HG03460 (cell line): ENCODE measurements at regions not wholly inside any gene's neighbourhood (a gene's known extent, or its start where the extent isn't known, plus 50 kb on each side); places are given as distances from the start of the nearest gene placed in this dataset.
A peak's percentile ranks its signal among the peaks of the same experiment; 100 is the strongest.

Experiments
- ATAC-seq: cut with Tn5 transposase; IDR thresholded peaks from one replicate; pipeline ENCODE4 v1.9.1; 2021; ENCODE audit not compliant: unreplicated experiment

DNA sequence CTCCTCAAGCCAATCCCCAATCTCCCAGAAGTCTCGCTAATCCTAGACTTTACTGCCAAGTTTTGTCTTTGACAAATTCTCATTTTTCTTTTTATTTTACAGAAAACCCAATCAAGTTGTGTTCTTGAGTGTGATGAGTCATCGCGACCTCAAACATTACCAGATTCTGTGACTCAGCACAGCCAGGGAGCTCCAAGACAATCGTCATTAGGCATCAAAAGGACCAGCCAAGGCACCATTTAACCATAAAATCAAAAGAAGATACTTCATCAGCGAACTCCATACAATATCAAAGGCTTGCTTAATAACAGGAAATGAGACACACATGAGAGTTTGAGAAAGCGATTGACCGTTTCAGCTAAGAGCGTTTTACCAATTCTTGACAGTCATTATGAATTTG is 146.2 kb upstream of the AGAP1 start:
- ATAC-seq, result no peak

DNA sequence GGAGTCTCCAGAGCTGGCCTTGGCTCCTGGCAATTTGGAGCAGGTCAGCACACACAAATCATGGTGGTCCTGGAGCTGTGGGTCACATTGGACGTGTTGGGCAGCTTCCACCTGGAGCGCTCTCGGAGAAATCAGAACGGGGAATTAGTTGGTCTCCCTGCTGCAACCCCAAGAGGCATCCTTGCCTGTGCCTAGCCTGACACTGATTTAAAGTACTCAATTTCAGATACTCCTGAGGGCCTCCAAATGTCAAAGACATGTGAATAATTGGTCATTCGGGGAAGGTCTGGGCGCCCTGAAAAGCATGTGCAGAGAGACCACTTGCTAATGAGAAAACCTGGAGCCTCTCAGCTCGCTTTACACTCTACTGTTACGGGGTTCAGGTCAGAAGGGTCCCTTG is 145.5 kb upstream of the AGAP1 start:
- ATAC-seq, result no peak

DNA sequence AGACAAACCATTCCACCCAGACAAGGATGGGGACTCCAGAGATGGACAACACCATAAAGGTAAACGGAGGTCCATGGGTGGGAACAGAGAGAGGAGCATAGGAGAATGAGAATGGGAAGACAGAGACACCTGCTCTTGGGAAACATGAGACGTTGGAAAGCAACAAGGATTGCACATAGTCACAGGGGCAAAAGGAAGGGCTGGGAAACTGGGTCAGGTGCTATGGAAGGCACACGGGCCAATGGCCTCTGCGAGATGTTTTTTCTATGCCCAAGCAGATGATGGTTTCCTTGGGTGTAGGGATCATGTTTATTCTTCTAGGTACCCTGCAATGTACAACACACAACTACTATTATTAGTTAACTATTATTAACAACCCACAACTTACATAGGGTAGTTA is 143.6 kb upstream of the AGAP1 start:
- no peak for ATAC-seq

DNA sequence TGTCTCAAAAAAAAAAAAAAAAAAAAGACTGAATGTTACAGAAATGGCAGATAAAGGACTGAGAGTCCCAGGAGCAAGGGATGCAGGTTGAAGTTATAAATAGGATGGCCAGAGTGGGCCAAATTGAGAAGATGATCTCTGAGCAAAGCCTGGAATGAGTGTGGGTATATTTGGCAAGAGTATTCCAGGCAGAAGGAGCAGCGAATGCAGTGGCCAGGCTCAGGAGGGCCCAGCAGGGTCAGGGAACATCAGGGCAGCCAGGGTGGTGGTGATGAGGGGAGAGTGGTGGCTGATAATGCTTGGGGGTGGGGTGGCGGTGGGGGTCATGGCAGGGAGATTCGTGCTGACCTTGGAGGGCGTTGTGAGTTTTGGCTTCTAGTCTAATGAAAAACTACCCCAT is 141.3 kb upstream of the AGAP1 start:
- no peak for ATAC-seq

DNA sequence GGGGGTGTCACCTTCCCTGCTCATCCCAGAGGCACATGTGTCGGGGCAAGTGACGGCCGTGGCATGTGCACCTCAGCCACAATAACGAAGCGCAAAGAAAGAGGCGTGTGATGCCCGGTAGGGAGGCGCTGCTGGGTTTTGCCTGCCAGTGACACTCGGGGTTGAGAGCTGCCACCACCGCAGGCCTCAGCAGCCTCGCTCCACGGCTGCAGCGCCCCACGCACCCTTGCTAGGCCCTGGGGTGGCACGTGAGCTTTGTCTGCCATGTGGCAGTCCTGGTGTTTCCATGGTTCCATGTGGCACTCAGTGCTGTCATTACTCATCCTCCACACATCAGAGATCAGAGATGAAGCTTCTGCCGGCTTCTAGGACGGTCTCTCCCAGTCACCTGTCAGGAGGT is 136.0 kb upstream of the AGAP1 start:
- no peak for ATAC-seq

DNA sequence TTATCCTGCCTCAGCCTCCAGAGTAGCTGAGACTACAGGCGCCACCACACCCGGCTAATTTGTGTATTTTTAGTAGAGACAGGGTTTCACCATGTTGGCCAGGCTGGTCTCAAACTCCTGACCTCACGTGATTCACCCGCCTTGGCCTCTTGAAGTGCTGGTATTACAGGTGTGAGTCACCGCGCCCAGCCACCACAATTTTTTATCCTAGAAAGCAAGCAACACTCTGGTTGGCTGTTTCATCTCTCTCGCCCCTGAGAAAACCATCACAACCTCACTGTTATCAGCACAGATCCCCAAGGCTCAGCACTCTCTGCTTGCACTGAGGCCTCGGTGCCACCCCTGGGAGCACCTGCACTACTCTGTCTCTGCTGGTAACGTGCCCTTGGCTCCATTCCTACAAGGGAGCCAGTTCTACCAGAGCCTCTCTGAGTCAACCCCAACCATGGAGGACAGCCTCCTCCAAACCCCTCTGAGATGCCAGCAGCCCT is 134.8 kb upstream of the AGAP1 start:
- no peak for ATAC-seq

DNA sequence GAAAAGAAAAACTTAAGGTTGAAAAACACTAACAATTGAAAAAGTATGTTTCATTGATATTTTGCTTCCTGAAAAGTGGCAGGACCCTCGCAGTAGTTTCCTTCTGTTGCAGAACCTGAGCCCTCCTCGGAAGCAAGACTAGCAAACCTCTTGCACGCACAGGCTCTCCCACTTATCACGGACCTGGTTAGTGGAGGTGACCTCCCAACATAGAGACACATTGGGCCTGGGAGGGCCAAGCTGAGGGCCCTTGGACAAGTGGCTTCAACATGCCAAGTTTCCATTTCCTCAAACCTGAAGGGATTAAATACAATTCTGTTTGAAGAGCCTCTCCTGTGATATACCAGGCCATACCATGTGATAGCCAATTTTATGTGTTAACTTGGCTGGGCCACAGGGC is 133.4 kb upstream of the AGAP1 start:
- no peak for ATAC-seq

DNA sequence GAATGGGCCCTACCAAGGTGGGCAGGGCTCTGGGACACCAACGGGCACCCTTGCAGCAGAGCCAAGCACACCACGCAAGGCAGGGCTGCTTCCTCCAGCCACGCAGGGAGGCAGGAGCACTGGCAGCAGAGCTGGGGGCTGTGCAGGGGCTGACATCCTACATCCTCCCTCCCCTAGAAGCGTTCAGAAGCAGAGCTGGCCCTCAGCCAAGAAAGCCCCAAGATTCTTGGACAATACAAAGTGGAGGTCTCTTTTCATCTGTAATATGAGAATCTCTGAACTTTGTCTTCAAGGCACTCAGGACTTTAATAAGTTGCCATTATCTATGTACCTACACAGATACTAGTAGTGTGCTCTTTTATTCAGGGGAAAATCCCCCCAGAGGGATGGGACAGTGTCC is 128.1 kb upstream of the AGAP1 start:
- no peak for ATAC-seq

DNA sequence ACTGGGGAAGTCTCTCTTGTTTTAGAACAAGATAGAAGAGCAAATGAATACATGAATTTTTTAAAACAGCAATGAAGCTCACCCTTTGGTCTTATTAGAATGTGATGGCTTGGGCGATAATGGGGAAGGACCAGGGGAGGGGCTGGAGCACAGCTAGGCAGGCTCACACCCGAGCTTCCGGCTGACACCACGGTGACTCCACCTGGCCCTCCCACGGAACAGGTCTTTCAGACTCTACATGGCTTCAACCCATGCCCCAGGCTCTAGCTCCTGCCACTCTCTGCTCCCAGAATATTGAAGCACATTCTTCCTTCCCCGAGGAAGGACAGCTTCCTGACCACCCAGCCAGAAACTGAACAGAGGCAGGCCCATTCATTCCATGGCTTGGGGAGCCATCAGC is 127.5 kb upstream of the AGAP1 start:
- no peak for ATAC-seq

DNA sequence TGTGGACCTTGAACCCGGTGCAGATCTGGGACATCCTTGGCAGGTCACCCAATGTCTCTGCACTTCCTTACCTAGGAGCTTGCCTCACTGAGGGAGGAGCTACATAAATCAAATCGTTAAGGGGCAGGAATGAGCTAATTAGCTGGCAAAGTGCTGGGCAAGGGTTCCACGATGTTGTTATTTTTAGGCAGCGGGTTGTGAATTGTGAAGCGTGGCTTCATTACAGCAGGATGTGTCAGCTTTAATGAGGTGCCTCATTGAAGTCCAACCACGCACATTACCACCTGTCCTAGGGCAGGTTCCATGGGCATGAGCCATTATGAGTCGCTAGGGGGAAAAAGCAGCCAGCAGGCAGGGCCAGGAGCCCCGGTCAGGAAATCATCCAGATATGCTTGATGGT is 127.0 kb upstream of the AGAP1 start:
- no peak for ATAC-seq

DNA sequence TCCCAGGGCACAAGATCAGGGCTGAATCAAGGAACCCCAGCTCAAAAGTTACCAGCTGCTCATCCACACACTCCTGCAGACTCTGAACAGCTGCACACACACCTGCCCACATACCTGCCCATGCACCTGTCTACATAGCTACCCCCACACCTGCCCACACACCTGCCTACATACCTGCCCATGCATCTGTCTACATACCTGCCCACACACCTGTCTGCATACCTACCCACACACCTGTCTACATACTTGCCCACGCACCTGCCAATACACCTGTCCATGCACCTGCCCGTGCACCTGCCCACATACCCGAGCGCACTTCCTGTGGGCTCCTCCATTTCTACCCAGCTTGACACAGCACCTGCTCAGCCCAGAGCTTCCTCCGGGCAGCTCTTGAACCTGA is 122.8 kb upstream of the AGAP1 start:
- ATAC-seq, result no peak

DNA sequence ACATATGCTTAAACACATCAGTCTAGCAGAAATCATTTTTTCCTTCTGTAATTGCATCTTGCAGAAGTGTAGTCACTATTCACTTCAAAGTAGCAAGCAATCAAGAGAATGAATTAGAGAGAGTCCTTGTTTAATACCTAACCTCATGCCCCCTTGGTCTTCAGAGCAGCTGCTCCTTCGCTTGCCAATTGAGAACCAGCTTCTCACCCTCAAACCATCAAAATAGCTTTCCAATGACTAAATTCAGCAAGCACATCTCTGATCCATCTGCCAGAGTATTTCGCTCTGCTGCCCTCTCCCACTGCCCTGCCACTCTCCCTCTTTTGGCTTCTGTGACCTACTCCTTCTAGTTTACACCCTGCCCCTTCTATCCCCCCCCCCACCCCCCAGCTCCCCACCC is 120.7 kb upstream of the AGAP1 start:
- ATAC-seq, result no peak

DNA sequence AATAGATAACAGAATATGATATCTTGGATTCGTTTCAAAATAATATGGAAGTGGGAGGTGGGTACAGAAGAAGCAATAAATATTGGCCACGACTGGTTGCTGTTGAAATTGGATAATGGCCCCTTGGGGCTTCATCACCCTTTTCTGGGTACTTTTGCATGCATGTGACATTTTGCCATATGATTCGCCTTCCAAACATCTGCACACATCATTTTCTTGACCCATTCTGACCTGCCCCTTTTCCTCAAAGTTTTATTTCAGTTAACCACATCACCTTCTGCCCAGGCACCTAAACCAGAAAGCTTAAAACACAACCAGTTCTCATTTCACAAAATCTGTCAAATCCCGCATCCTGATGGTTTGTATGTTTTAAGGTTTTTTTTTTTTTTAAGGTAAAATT is 116.7 kb upstream of the AGAP1 start:
- no peak for ATAC-seq

DNA sequence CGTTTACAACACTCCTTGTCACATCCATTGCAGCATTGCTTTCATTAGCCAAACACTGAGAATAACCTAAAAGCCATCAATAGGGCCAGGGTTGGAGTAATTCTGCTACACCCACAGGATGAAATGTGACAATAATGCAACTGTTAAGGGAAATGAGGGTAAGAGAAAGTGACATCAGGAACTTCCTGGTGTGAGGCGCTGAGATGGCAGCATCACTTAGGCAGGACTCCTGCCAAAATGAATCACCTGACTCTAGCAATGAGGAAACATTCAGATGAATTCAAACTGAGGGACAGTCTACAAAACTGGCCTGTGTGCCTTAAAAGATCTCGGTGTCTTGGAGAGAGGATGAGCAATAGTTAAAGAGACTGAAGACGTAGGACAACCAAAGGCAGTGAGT is 115.6 kb upstream of the AGAP1 start:
- no peak for ATAC-seq

DNA sequence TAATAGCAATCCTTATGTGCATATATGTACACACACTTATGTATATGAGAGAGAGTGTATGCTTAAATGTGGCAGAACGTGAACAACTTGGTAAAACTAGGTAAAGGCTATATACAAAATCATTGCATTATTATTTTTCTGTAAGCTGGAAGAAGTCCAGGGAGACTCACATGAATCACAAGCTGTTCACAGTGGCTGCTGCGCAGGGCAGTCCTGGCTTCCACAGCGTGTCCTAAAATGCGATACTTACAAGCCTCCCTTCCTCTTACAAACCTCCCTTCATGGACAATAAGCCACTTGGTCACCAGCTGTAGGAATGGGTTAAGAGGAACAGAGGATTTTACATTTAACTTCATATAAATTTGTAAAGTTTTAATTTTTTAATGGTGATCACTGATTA is 114.9 kb upstream of the AGAP1 start:
- no peak for ATAC-seq

DNA sequence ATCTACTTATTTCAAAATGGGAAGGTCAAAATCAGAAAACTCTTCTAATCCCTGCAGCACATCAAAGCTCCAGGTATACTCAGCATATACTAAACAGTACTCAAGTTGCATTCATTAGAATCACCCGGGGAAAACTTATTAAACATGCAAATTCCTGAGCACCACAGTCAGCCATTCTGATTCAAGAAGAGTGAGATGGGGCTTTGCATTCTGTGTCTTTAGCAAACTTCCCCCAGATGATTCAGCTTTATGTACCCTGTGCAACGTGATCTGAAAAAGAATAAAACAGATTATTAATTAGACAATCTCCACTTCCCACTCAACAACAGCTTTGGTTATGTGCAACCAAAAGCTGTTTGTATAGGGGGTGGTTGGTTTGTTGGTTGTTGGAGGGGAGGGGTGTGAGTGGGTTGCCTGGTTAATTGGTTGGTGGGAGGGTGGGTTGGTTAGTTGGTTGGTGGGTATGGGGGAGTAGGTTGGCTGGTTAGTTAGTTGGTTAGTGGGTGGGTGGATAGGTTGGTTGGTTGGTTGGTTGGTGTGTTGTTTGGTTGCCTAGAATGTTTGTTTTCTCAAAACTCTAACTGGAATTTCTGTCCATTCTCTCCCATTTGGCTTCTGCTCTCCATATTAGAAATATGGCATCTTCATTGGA is 112.5 kb upstream of the AGAP1 start:
- no peak for ATAC-seq

DNA sequence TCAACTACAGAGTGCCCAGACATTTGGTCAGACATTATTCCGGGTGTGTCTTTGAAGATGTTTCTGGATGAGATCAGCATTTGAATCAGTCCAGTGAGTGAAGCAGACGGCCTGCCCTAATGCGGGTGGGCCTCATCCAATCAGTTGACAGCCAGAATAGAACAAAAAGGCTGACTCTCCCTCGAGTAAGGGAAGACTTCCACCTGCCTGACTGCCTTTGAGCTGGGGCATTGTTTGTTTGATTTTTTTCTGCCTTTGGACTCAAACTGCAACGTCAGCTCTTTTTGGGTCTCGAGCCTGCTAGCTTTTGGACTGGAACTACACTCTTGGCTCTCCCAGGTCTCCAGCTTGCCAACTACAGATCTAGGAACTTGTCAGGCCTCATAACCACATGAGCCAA is 111.7 kb upstream of the AGAP1 start:
- ATAC-seq, result no peak

DNA sequence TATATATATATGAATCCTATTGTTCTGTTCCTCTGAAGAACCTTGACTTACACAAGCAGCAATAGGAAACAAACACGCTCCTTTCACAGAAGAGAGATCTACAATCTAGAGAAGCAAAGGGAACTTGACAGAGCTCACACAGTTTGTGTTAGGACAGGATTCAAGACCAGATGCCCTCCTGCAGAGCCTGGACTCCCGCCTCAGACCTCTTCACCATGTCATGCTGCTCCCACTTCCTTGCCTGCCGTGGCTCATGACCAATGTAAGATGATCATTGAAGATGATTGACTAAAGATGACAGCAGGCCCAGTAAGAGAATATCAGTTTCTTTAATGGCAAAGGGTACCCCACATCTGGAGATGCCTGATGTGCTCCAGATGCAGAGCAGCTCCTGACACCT is 111.2 kb upstream of the AGAP1 start:
- ATAC-seq, result no peak

DNA sequence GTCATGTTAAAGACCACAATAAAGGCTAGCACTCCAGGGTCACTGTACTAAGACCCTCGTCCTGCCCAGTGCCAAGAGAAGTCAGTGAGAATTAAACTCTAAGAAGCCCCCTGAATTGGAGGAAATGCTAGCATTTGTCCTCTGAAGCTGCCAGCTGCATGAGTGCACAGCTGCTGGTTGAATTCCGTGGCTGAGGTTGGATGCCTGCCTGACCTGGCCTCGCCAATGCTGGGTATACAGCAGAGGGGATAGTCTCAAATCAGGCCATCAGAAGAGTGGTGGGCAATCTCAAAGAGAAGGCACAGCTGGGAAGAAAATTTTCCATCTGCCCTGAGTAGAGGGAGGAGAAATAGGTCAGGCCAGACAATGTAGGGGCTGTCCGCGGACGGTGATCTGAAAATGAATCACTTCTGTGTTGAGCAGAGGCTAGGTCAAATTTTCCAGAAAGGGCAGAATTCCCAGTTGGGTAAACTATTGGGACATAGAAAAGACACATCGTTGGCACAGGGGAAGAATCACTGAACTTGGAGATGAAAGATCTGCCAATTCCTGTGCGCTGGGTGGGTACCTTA is 110.5 kb upstream of the AGAP1 start:
- ATAC-seq, result no peak

DNA sequence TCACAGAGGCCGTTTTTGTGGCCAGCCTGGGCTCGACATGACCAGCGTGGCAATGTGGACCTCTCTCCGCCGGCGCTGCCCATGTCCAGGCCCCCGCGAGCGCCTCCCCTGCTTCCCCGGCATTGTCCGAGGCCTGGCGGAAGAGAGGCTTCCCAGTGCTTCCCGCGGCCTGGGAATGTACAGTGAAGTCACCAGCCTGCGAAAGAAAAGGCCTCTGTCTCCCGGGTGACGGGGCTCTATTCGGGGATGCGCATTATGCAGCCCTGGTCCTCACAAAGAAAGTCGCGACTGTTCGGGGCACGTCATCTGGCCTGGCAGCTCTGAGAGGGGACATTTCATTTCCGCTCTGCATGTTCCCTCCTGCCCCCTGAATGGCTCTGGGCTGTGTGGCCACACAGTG is 109.2 kb upstream of the AGAP1 start:
- no peak for ATAC-seq

DNA sequence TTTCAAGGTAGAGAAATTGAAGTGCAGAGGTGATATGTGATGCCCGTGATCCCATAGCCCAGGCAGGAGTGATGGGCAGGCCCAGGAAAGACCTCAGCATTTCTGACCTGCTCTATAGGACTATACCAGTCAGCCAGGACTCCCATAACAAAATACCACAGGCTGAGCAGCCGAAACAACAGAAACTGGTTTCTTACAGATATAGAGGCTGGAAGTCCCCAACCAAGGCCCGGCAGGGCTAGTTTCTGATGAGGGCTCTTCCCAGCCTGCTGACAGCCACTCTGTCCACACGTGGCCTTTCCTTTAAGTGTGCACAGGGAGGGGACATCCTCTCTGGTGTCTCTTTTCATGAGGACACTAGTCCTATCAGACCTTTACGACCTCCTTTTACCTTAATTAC is 104.2 kb upstream of the AGAP1 start:
- no peak for ATAC-seq

DNA sequence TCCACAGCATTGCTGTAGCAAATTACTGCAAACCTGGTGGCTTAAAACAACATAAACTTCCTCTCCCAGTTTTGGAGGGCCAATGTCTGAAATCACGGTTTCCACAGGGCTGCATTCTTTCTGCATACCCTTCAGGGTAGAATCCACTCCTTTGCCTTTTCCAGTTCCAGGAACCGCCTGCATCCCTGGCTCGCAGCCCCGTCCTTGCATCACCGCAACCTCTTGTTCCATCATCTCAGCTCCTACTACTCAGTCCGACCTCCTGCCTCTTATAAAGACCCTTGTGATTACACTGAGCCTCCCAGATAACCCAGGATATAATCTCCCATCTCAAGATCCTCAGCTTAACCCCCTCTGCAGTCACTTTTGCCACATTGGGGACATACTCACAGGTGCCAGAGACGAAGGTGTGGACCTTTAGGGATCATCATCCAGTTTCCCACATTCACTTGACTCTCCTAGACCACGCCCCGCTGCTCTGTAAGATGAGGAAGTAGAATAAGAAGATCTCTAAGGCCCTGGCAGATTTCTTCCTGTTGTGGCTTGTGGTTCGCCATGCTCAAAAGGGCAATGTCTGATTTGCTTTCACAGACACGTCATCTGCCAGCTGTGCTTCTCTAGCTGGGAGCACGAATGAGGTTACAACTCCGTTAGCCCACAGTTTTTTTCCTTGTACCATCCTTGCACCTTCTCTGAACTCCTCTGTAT is 103.6 kb upstream of the AGAP1 start:
- peak; percentile 97 for ATAC-seq

DNA sequence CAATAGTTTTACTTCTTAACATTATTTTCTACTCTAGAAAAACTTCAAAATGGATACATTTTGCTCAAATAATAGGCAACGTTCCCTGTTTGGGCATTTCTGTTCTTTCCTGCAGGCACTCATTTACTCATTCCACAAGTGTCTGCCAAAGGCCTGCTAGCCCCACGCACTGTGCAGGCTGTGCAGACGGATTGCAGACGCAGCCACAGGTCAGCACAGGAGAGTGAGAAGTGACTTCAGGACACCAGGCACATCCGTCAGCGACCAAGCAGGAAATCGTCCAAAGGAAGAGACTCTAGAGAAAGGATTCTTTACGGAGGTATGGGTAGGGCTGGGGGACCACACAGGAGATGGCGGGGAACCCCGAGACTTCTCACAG is 103.0 kb upstream of the AGAP1 start:
- ATAC-seq, result peak; percentile 11
